HL-60 (cell line): ENCODE measurements at regions not wholly inside any gene's neighbourhood (a gene's known extent, or its start where the extent isn't known, plus 50 kb on each side); places are given as distances from the start of the nearest gene placed in this dataset.
A peak's percentile ranks its signal among the peaks of the same experiment; 100 is the strongest.

Source experiments
- DNase-seq, 2 experiments: peaks; one replicate each; pipeline ENCODE4 v3.0.0-alpha.2; 2010 to 2020; ENCODE audit warnings: low read depth in 1 of 2, low spot score in 1 of 2
- H3K27ac ChIP-seq: fragments of 250-450 bp; sonication (Bioruptor Pico); replicated peaks from 2 replicates; pipeline ENCODE4 v1.5.1; 2020; ENCODE audit warnings: mild to moderate bottlenecking, moderate library complexity
- H3K27me3 ChIP-seq: fragments of 250-450 bp; sonication (Bioruptor Pico); 2 replicates; pipeline ENCODE4 v1.5.1; 2021; ENCODE audit warnings: mild to moderate bottlenecking, moderate library complexity; ENCODE audit not compliant: insufficient read depth, poor library complexity, severe bottlenecking
- H3K4me3 ChIP-seq: replicated peaks from 2 replicates; pipeline ENCODE4 v1.5.1; 2011; ENCODE audit warnings: mild to moderate bottlenecking, control low read depth, low read length; ENCODE audit not compliant: insufficient read depth
- GABPA ChIP-seq: IDR thresholded peaks from 2 replicates; pipeline ENCODE4 v1.6.1; 2012; ENCODE audit warnings: low read depth
- POLR2AphosphoS5 ChIP-seq: IDR thresholded peaks from 2 replicates; pipeline ENCODE4 v1.6.1; 2012; ENCODE audit warnings: low read depth
- REST ChIP-seq: IDR thresholded peaks from 2 replicates; pipeline ENCODE4 v1.6.1; 2012; ENCODE audit warnings: low read depth; ENCODE audit not compliant: insufficient replicate concordance
- SPI1 ChIP-seq: IDR thresholded peaks from 2 replicates; pipeline ENCODE4 v1.6.1; 2012; ENCODE audit warnings: low read depth, mild to moderate bottlenecking, borderline replicate concordance
- TF ChIP-seq, protein P1 (sequence below): IDR thresholded peaks from one replicate; pipeline ENCODE4 v1.5.1; 2011; ENCODE audit warnings: low read length, control low read depth, inconsistent platforms; ENCODE audit not compliant: insufficient read depth

GRCh38 chr11:106152013-106152412 is 74.6 kb downstream of the AASDHPPT start:
- DNase-seq = no peak
- Histone ChIP-seq H3K27ac (no peak overlapping the region), H3K27me3 (peaks cover 3% of the 10 kb centered on the region), H3K4me3 (no peak overlapping the region)
- TF ChIP-seq, protein P1, sequence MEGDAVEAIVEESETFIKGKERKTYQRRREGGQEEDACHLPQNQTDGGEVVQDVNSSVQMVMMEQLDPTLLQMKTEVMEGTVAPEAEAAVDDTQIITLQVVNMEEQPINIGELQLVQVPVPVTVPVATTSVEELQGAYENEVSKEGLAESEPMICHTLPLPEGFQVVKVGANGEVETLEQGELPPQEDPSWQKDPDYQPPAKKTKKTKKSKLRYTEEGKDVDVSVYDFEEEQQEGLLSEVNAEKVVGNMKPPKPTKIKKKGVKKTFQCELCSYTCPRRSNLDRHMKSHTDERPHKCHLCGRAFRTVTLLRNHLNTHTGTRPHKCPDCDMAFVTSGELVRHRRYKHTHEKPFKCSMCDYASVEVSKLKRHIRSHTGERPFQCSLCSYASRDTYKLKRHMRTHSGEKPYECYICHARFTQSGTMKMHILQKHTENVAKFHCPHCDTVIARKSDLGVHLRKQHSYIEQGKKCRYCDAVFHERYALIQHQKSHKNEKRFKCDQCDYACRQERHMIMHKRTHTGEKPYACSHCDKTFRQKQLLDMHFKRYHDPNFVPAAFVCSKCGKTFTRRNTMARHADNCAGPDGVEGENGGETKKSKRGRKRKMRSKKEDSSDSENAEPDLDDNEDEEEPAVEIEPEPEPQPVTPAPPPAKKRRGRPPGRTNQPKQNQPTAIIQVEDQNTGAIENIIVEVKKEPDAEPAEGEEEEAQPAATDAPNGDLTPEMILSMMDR = no peak
- TF ChIP-seq SPI1 = no peak
- TF ChIP-seq REST = no peak
- no peak for TF ChIP-seq GABPA
- no peak for TF ChIP-seq POLR2AphosphoS5

DNA sequence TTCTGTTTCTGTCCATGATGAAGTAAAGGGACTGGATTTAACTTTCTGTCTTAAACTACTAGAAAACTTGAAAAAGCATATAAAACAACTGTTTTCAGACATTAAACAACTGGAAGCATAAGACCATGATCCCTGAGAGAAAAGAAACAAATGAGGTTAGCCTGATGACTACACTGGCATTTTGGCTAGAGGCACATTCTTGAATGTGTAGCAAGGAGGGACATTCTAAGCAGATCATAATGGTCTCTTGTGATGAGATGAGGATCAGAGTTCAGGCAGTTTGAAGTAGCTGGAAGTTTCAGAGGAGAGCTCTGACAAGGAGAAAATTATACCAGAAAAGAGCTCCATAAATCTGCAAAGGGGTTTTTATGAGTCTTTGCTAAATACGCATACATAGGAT is 75.4 kb downstream of the AASDHPPT start:
- DNase-seq = no peak
- H3K27me3 ChIP-seq = peaks cover 3% of the 10 kb centered on the region
- TF ChIP-seq REST (no peak), POLR2AphosphoS5 (no peak), GABPA (no peak), SPI1 (no peak)
- TF ChIP-seq, protein P1 = no peak

GRCh38 chr11:106156290-106156937 is 79.0 kb downstream of the AASDHPPT start:
- peak; percentile 3 to 13 for DNase-seq
- no peak for TF ChIP-seq GABPA
- TF ChIP-seq, protein P1 = peak; percentile 4
- Histone ChIP-seq H3K27me3 (peaks cover 3% of the 10 kb centered on the region), H3K27ac (no peak overlapping the region), H3K4me3 (no peak overlapping the region)

More for the DNA sequence above, 75.4 kb downstream of the AASDHPPT start:
- Histone ChIP-seq H3K27ac (no peak overlapping the region), H3K4me3 (no peak overlapping the region)

GRCh38 chr11:106158406-106158805 is 80.9 kb downstream of the AASDHPPT start:
- Histone ChIP-seq H3K27me3 (no peaks in the 10 kb centered on the region), H3K4me3 (no peak overlapping the region), H3K27ac (no peak overlapping the region)
- no peak for DNase-seq
- no peak for TF ChIP-seq SPI1
- TF ChIP-seq, protein P1 = no peak
- TF ChIP-seq GABPA = no peak
- TF ChIP-seq REST = no peak
- TF ChIP-seq POLR2AphosphoS5 = no peak
